HepG2 (cell line): ENCODE measurements at regions not wholly inside any gene's neighbourhood (a gene's known extent, or its start where the extent isn't known, plus 50 kb on each side); places are given as distances from the start of the nearest gene placed in this dataset.

Experiments used
- ATAC-seq: fragments of 200-7000 bp; cut with Tn5 transposase; 3 replicates; pipeline ENCODE4 v1.9.1; 2020; ENCODE audit warnings: mild to moderate bottlenecking, moderate library complexity
- BruUV-seq: library from RNA; stranded (reverse); fragments of 400-500 nt; replicated peaks from 2 replicates; lab custom pipeline; 2021; lab: Mats Ljungman, UMichigan
- CTCF ChIA-PET: fragments of 300-600 bp; formaldehyde crosslinking; extraction: SDS; loops from one replicate; lab custom pipeline; 2021; ENCODE audit warnings: low total read pairs, inconsistent platforms, low intra/inter-chr PET ratio; lab: Yijun Ruan, JAX
- POLR2A ChIA-PET: fragments of 350-600 bp; sonication (Branson Sonifier 250); formaldehyde crosslinking; loops from one replicate; lab custom pipeline; 2020; ENCODE audit warnings: antibody characterized with exemption, inconsistent platforms; lab: Yijun Ruan, JAX
- DNase-seq: peaks from one replicate; pipeline ENCODE4 v3.0.0-alpha.2; 2015; ENCODE audit warnings: low spot score
- FAIRE-seq: peaks from 3 replicates; lab custom pipeline; 2011; peaks lifted over from hg19 to GRCh38; lab: Jason Lieb, UNC
- H2AFZ ChIP-seq: one replicate; pipeline ENCODE4 v1.6.1; 2011; ENCODE audit warnings: low read length, inconsistent platforms
- H3K27ac ChIP-seq: fragments of 300-600 bp; 3 replicates; pipeline ENCODE4 v1.8.0; 2011; ENCODE audit warnings: mixed run types, mild to moderate bottlenecking, mixed read lengths, low read length, inconsistent platforms; ENCODE audit not compliant: insufficient read depth; ENCODE audit errors: extremely low read length
- H3K27me3 ChIP-seq, 2 experiments: fragments of 200-600 bp in 1 of 2; 2 replicates in 1 of 2; 3 replicates in 1 of 2; pipeline versions ENCODE4 v1.6.0 to v1.8.0; 2011; ENCODE audit warnings: low read length in 2 of 2, mild to moderate bottlenecking in 2 of 2, moderate library complexity in 2 of 2, inconsistent platforms in 1 of 2; ENCODE audit not compliant: insufficient read depth in 2 of 2, control insufficient read depth in 1 of 2
- H3K36me3 ChIP-seq, 2 experiments: fragments of 200-600 bp in 1 of 2; replicated peaks in 1 of 2; 2 replicates in 1 of 2; 3 replicates in 1 of 2; pipeline versions ENCODE4 v1.5.1 to v1.8.0; 2011; ENCODE audit warnings: low read length in 2 of 2, inconsistent platforms in 1 of 2; ENCODE audit not compliant: insufficient read depth in 2 of 2, control insufficient read depth in 1 of 2
- H3K4me1 ChIP-seq: 2 replicates; pipeline ENCODE4 v1.5.1; 2012; ENCODE audit warnings: low read length, inconsistent platforms; ENCODE audit not compliant: insufficient read depth
- H3K4me2 ChIP-seq: 2 replicates; pipeline ENCODE4 v1.6.0; 2011; ENCODE audit warnings: low read depth, low read length, inconsistent platforms
- H3K4me3 ChIP-seq, 3 experiments: fragments of 200-600 bp in 1 of 3; sonication (generic), shearing (Covaris generic) in 1 of 3; replicated peaks in 1 of 3; 2 replicates each; pipeline ENCODE4 v1.5.1; 2011 to 2016; ENCODE audit warnings: low read length in 3 of 3, inconsistent platforms in 2 of 3, low read depth in 2 of 3, mild to moderate bottlenecking in 2 of 3, control low read depth in 1 of 3, mixed read lengths in 1 of 3; ENCODE audit not compliant: insufficient read depth in 1 of 3
- H3K79me2 ChIP-seq: one replicate; pipeline ENCODE4 v1.6.1; 2011; ENCODE audit warnings: low read length, inconsistent platforms; ENCODE audit not compliant: insufficient read depth
- H3K9ac ChIP-seq: 2 replicates; pipeline ENCODE4 v1.6.0; 2011; ENCODE audit warnings: mild to moderate bottlenecking, low read depth, low read length, inconsistent platforms; ENCODE audit not compliant: insufficient read depth
- H3K9me3 ChIP-seq: 2 replicates; pipeline ENCODE4 v1.5.1; 2012; ENCODE audit warnings: mild to moderate bottlenecking, low read length
- H4K20me1 ChIP-seq: 2 replicates; pipeline ENCODE4 v1.6.0; 2011; ENCODE audit warnings: inconsistent platforms, mild to moderate bottlenecking, low read length, moderate library complexity; ENCODE audit not compliant: insufficient read depth
- AKNA ChIP-seq: sonication (generic); formaldehyde crosslinking; IDR thresholded peaks from 2 replicates; pipeline ENCODE4 v1.4.0; 2020; ENCODE audit warnings: missing genetic modification reagents, borderline replicate concordance
- GMEB1 ChIP-seq: sonication (generic); formaldehyde crosslinking; IDR thresholded peaks from 2 replicates; pipeline ENCODE4 v1.5.1; 2020; ENCODE audit warnings: missing genetic modification reagents, mild to moderate bottlenecking, borderline replicate concordance
- HNRNPK ChIP-seq: fragments of 200-400 bp; formaldehyde crosslinking; IDR thresholded peaks from 2 replicates; pipeline ENCODE4 v1.6.1; 2018; ENCODE audit warnings: low read length, low read depth, moderate library complexity, mild to moderate bottlenecking; ENCODE audit not compliant: poor library complexity, severe bottlenecking
- IRF9 ChIP-seq: sonication (generic); formaldehyde crosslinking; IDR thresholded peaks from 2 replicates; pipeline ENCODE4 v1.8.0; 2022; ENCODE audit warnings: missing genetic modification reagents, mild to moderate bottlenecking, borderline replicate concordance
- MAF1 ChIP-seq: sonication (generic); formaldehyde crosslinking; IDR thresholded peaks from 2 replicates; pipeline ENCODE4 v1.5.0; 2020; ENCODE audit warnings: missing genetic modification reagents, borderline replicate concordance
- PTBP1 ChIP-seq: fragments of 200-400 bp; formaldehyde crosslinking; IDR thresholded peaks from 2 replicates; pipeline ENCODE4 v1.6.1; 2018; ENCODE audit warnings: low read length, low read depth; ENCODE audit not compliant: poor library complexity, severe bottlenecking
- RFXAP ChIP-seq: sonication (generic); formaldehyde crosslinking; IDR thresholded peaks from 2 replicates; pipeline ENCODE4 v1.4.0; 2020; ENCODE audit warnings: missing genetic modification reagents, borderline replicate concordance
- TARDBP ChIP-seq: sonication (generic); formaldehyde crosslinking; IDR thresholded peaks from 2 replicates; pipeline ENCODE4 v1.8.0; 2022; ENCODE audit warnings: mild to moderate bottlenecking, missing genetic modification reagents
- TRIM22 ChIP-seq: fragments of 450-650 bp; IDR thresholded peaks from 2 replicates; pipeline ENCODE4 v1.6.1; 2017
- ZNF260 ChIP-seq: sonication (generic); formaldehyde crosslinking; IDR thresholded peaks from 2 replicates; pipeline ENCODE4 v1.4.0; 2020; ENCODE audit warnings: missing genetic modification reagents, low read depth, mild to moderate bottlenecking, borderline replicate concordance
- ZNF484 ChIP-seq: sonication (generic); formaldehyde crosslinking; IDR thresholded peaks from 2 replicates; pipeline ENCODE4 v1.5.1; 2020; ENCODE audit warnings: mild to moderate bottlenecking, low read depth, missing genetic modification reagents, borderline replicate concordance
- ZNF770 ChIP-seq: sonication (generic); formaldehyde crosslinking; IDR thresholded peaks from 2 replicates; pipeline ENCODE4 v1.5.0; 2020; ENCODE audit warnings: mild to moderate bottlenecking, missing genetic modification reagents
- WGBS: methylation state at CpG from one replicate; pipeline ENCODE4 v1.1.6; 2017; ENCODE audit warnings: low lambda C conversion rate; 5-methylcytosine and 5-hydroxymethylcytosine counted together
- in situ Hi-C: cut with HindIII; loops from 2 replicates; pipeline ENCODE4 v1.10.0; 2017; ENCODE audit warnings: low pct_unique_long_range_greater_than_20kb; ENCODE audit not compliant: extremely low pct_ligation_motif_present
- intact Hi-C: fragments of 100-400 bp; cut with micrococcal nuclease; formaldehyde crosslinking; loops from one replicate; pipeline ENCODE4 v1.10.0; 2022; ENCODE audit not compliant: unreplicated experiment

- H3K79me2 ChIP-seq = no peaks in the 10 kb centered on the region
- no peaks in the 10 kb centered on the region for H3K9me3 ChIP-seq
- no peak overlapping the region for H3K4me2 ChIP-seq
- WGBS = 54% methylated on average over 17 of the region's 19 CpGs
- no peak for DNase-seq
- H3K4me1 ChIP-seq = no peaks in the 10 kb centered on the region
- intact Hi-C loops (no loop called here), in situ Hi-C loops (no loop called here)
- no peak overlapping the region for H3K9ac ChIP-seq
- H3K27ac ChIP-seq = no peak overlapping the region
- no peak for ATAC-seq
- H4K20me1 ChIP-seq = no peaks in the 10 kb centered on the region
- no peaks in the 10 kb centered on the region for H3K36me3 ChIP-seq
- no peak for FAIRE-seq
- POLR2A ChIA-PET = no interaction called here
- peaks cover 6 to 84% of the 10 kb centered on the region in 2 experiments; a peak in 3 of 5 replicates for H3K27me3 ChIP-seq
- no peak overlapping the region for H2AFZ ChIP-seq
- H3K4me3 ChIP-seq = no peak overlapping the region
- BruUV-seq = no TSS peak
- CTCF ChIA-PET = no interaction called here
- TF ChIP-seq ZNF260 (no peak), ZNF770 (CRISPR knock-in tag) (no peak), TRIM22 (no peak), MAF1 (no peak), PTBP1 (no peak), IRF9 (CRISPR knock-in tag) (no peak), TARDBP (CRISPR knock-in tag) (no peak), GMEB1 (CRISPR knock-in tag) (no peak), HNRNPK (no peak), AKNA (CRISPR knock-in tag) (no peak), ZNF484 (no peak), RFXAP (CRISPR knock-in tag) (no peak)
Observed at GRCh38 chr6:3535776-3536435, 79.1 kb upstream of the SLC22A23 start.
